ENCODE measurements at regions not wholly inside any gene's neighbourhood (a gene's known extent, or its start where the extent isn't known, plus 50 kb on each side); places are given as distances from the start of the nearest gene placed in this dataset.

GRCh38 chr16:86673090-86673955 lies 95.0 kb downstream of the FOXL1 start:
- no peak for FAIRE-seq
- no peak for TF ChIP-seq CTCF (IDR thresholded peaks at IDR 0.05; ENCODE audit: insufficient read depth, missing control alignments)
- DNase-seq (ENCODE audit: insufficient read length, low spot score), result no peak

GRCh38 chr16:86673956-86674453 lies 95.7 kb downstream of the FOXL1 start:
- no peak for TF ChIP-seq CTCF (IDR thresholded peaks at IDR 0.05; ENCODE audit: insufficient read depth, missing control alignments)
- no peak for DNase-seq (ENCODE audit: insufficient read length, low spot score)
- no peak for FAIRE-seq

- TF ChIP-seq CTCF (IDR thresholded peaks at IDR 0.05; ENCODE audit: insufficient read depth, missing control alignments), result no peak
- DNase-seq (ENCODE audit: insufficient read length, low spot score) (no peak), FAIRE-seq (no peak)
Observed at GRCh38 chr16:86676254-86676670, 97.9 kb downstream of the FOXL1 start.

- no peak for FAIRE-seq
Observed at GRCh38 chr16:86679490-86679889, 101.1 kb downstream of the FOXL1 start.

GRCh38 chr16:86680162-86680561 lies 101.8 kb downstream of the FOXL1 start:
- no peak for DNase-seq (ENCODE audit: insufficient read length, low spot score)
- no peak for FAIRE-seq
- TF ChIP-seq CTCF (IDR thresholded peaks at IDR 0.05; ENCODE audit: insufficient read depth, missing control alignments), result no peak

More at GRCh38 chr16:86679490-86679889, 101.1 kb downstream of the FOXL1 start:
- no peak for DNase-seq (ENCODE audit: insufficient read length, low spot score)
- TF ChIP-seq CTCF (IDR thresholded peaks at IDR 0.05; ENCODE audit: insufficient read depth, missing control alignments), result no peak

- no peak for FAIRE-seq
- no peak for TF ChIP-seq CTCF (IDR thresholded peaks at IDR 0.05; ENCODE audit: insufficient read depth, missing control alignments)
- no peak for DNase-seq (ENCODE audit: insufficient read length, low spot score)
Observed at GRCh38 chr16:86680661-86681030, 102.3 kb downstream of the FOXL1 start.

Data from D721Med (cell line).